GM19043 (cell line): ENCODE measurements at regions not wholly inside any gene's neighbourhood (a gene's known extent, or its start where the extent isn't known, plus 50 kb on each side); places are given as distances from the start of the nearest gene placed in this dataset.

ENCODE experiments used
- ATAC-seq: cut with Tn5 transposase; IDR thresholded peaks from one replicate; pipeline ENCODE4 v1.9.1; 2021; ENCODE audit warnings: low read depth; ENCODE audit not compliant: unreplicated experiment

GRCh38 chr4:96742332-96743014 is 902.6 kb downstream of the PDHA2 start:
- no peak for ATAC-seq

GRCh38 chr4:96744676-96745075 is 904.8 kb downstream of the PDHA2 start:
- no peak for ATAC-seq

- no peak for ATAC-seq
Measured at GRCh38 chr4:96753216-96753615, 913.3 kb downstream of the PDHA2 start.

- ATAC-seq = no peak
Measured at GRCh38 chr4:96755569-96756484, 915.9 kb downstream of the PDHA2 start.

GRCh38 chr4:96756584-96756983 is 916.7 kb downstream of the PDHA2 start:
- no peak for ATAC-seq

GRCh38 chr4:96763546-96763945 is 923.7 kb downstream of the PDHA2 start:
- no peak for ATAC-seq

- ATAC-seq = no peak
Measured at GRCh38 chr4:96766359-96766758, 926.5 kb downstream of the PDHA2 start.

- ATAC-seq = no peak
Measured at GRCh38 chr4:96767815-96768480, 928.1 kb downstream of the PDHA2 start.

- ATAC-seq = no peak
Measured at GRCh38 chr4:96775501-96775900, 935.6 kb downstream of the PDHA2 start.

- ATAC-seq = no peak
Measured at GRCh38 chr4:96776920-96777527, 937.1 kb downstream of the PDHA2 start.

- ATAC-seq = no peak
Measured at GRCh38 chr4:96784336-96784735, 944.4 kb downstream of the PDHA2 start.

GRCh38 chr4:96786306-96786705 is 946.4 kb downstream of the PDHA2 start:
- no peak for ATAC-seq

GRCh38 chr4:96787766-96788165 is 947.9 kb downstream of the PDHA2 start:
- no peak for ATAC-seq

GRCh38 chr4:96809563-96809962 is 969.7 kb downstream of the PDHA2 start:
- no peak for ATAC-seq

- no peak for ATAC-seq
Measured at GRCh38 chr4:96827086-96827485, 987.2 kb downstream of the PDHA2 start.

GRCh38 chr4:96833831-96834230 is 993.9 kb downstream of the PDHA2 start:
- no peak for ATAC-seq

- no peak for ATAC-seq
Measured at GRCh38 chr4:96835991-96836390, 996.1 kb downstream of the PDHA2 start.

GRCh38 chr4:96839441-96839840 is 999.5 kb downstream of the PDHA2 start:
- no peak for ATAC-seq

GRCh38 chr4:96841801-96842200 is 1001.9 kb downstream of the PDHA2 start:
- ATAC-seq = no peak

GRCh38 chr4:96844858-96845490 is 1005.1 kb downstream of the PDHA2 start:
- ATAC-seq = no peak
